IPS-15b (cell line): ENCODE measurements at regions not wholly inside any gene's neighbourhood (a gene's known extent, or its start where the extent isn't known, plus 50 kb on each side); places are given as distances from the start of the nearest gene placed in this dataset.

Experiments used
- H3K27me3 ChIP-seq: one replicate; pipeline ENCODE4 v1.6.1; 2013; ENCODE audit warnings: low read length; ENCODE audit not compliant: control insufficient read depth, insufficient read depth
- H3K36me3 ChIP-seq: one replicate; pipeline ENCODE4 v1.6.1; 2013; ENCODE audit warnings: low read length; ENCODE audit not compliant: control insufficient read depth, insufficient read depth
- H3K4me1 ChIP-seq: one replicate; pipeline ENCODE4 v1.6.1; 2013; ENCODE audit warnings: mild to moderate bottlenecking, low read length; ENCODE audit not compliant: control insufficient read depth, insufficient read depth
- H3K4me3 ChIP-seq: one replicate; pipeline ENCODE4 v1.5.1; 2013; ENCODE audit warnings: low read depth, low read length
- H3K9ac ChIP-seq: one replicate; pipeline ENCODE4 v1.6.1; 2013; ENCODE audit warnings: low read depth, mild to moderate bottlenecking, low read length
- H3K9me3 ChIP-seq: one replicate; pipeline ENCODE4 v1.6.1; 2013; ENCODE audit warnings: mild to moderate bottlenecking, low read length; ENCODE audit not compliant: control insufficient read depth, insufficient read depth

- no peaks in the 10 kb centered on the region for H3K36me3 ChIP-seq
- no peaks in the 10 kb centered on the region for H3K9me3 ChIP-seq
- no peak overlapping the region for H3K4me3 ChIP-seq
- H3K27me3 ChIP-seq: no peaks in the 10 kb centered on the region
- no peaks in the 10 kb centered on the region for H3K4me1 ChIP-seq
- no peak overlapping the region for H3K9ac ChIP-seq
Measured at GRCh38 chr5:135162661-135163265, 128.7 kb upstream of the PITX1 start.

GRCh38 chr5:135161221-135161620 is 127.2 kb upstream of the PITX1 start:
- Histone ChIP-seq H3K4me3 (no peak overlapping the region), H3K4me1 (no peaks in the 10 kb centered on the region), H3K27me3 (no peaks in the 10 kb centered on the region), H3K9me3 (no peaks in the 10 kb centered on the region), H3K36me3 (no peaks in the 10 kb centered on the region), H3K9ac (no peak overlapping the region)

GRCh38 chr5:135160036-135160675 is 126.1 kb upstream of the PITX1 start:
- Histone ChIP-seq H3K4me3 (no peak overlapping the region), H3K4me1 (no peaks in the 10 kb centered on the region), H3K36me3 (no peaks in the 10 kb centered on the region), H3K27me3 (no peaks in the 10 kb centered on the region), H3K9ac (no peak overlapping the region), H3K9me3 (no peaks in the 10 kb centered on the region)

- H3K4me3 ChIP-seq: no peak overlapping the region
- H3K36me3 ChIP-seq: no peaks in the 10 kb centered on the region
- H3K4me1 ChIP-seq: no peaks in the 10 kb centered on the region
- H3K9ac ChIP-seq: no peak overlapping the region
- H3K9me3 ChIP-seq: no peaks in the 10 kb centered on the region
- no peaks in the 10 kb centered on the region for H3K27me3 ChIP-seq
Measured at GRCh38 chr5:135159626-135160025, 125.6 kb upstream of the PITX1 start.

- H3K27me3 ChIP-seq: no peaks in the 10 kb centered on the region
- H3K36me3 ChIP-seq: no peaks in the 10 kb centered on the region
- no peak overlapping the region for H3K4me3 ChIP-seq
- H3K9me3 ChIP-seq: no peaks in the 10 kb centered on the region
- H3K9ac ChIP-seq: no peak overlapping the region
- H3K4me1 ChIP-seq: no peaks in the 10 kb centered on the region
Measured at GRCh38 chr5:135158982-135159381, 125.0 kb upstream of the PITX1 start.

GRCh38 chr5:135158314-135158697 is 124.3 kb upstream of the PITX1 start:
- Histone ChIP-seq H3K36me3 (no peaks in the 10 kb centered on the region), H3K9ac (no peak overlapping the region), H3K9me3 (no peaks in the 10 kb centered on the region), H3K27me3 (no peaks in the 10 kb centered on the region), H3K4me3 (no peak overlapping the region), H3K4me1 (no peaks in the 10 kb centered on the region)

GRCh38 chr5:135157421-135158313 is 123.6 kb upstream of the PITX1 start:
- H3K4me1 ChIP-seq: no peaks in the 10 kb centered on the region
- H3K27me3 ChIP-seq: no peaks in the 10 kb centered on the region
- H3K9ac ChIP-seq: no peak overlapping the region
- H3K9me3 ChIP-seq: no peaks in the 10 kb centered on the region
- no peak overlapping the region for H3K4me3 ChIP-seq
- no peaks in the 10 kb centered on the region for H3K36me3 ChIP-seq

GRCh38 chr5:135156715-135157404 is 122.8 kb upstream of the PITX1 start:
- Histone ChIP-seq H3K36me3 (no peaks in the 10 kb centered on the region), H3K9me3 (no peaks in the 10 kb centered on the region), H3K9ac (no peak overlapping the region), H3K4me3 (no peak overlapping the region), H3K27me3 (no peaks in the 10 kb centered on the region), H3K4me1 (no peaks in the 10 kb centered on the region)

GRCh38 chr5:135156337-135156714 is 122.3 kb upstream of the PITX1 start:
- no peak overlapping the region for H3K4me3 ChIP-seq
- H3K9ac ChIP-seq: no peak overlapping the region
- H3K27me3 ChIP-seq: no peaks in the 10 kb centered on the region
- no peaks in the 10 kb centered on the region for H3K36me3 ChIP-seq
- no peaks in the 10 kb centered on the region for H3K9me3 ChIP-seq
- no peaks in the 10 kb centered on the region for H3K4me1 ChIP-seq

- Histone ChIP-seq H3K4me1 (no peaks in the 10 kb centered on the region), H3K9me3 (no peaks in the 10 kb centered on the region), H3K9ac (no peak overlapping the region), H3K4me3 (no peak overlapping the region), H3K27me3 (no peaks in the 10 kb centered on the region), H3K36me3 (no peaks in the 10 kb centered on the region)
Measured at GRCh38 chr5:135155616-135156214, 121.7 kb upstream of the PITX1 start.

GRCh38 chr5:135154961-135155360 is 120.9 kb upstream of the PITX1 start:
- Histone ChIP-seq H3K4me3 (no peak overlapping the region), H3K27me3 (no peaks in the 10 kb centered on the region), H3K4me1 (no peaks in the 10 kb centered on the region), H3K9ac (no peak overlapping the region), H3K36me3 (no peaks in the 10 kb centered on the region), H3K9me3 (no peaks in the 10 kb centered on the region)
